Stimulated activated CD4-positive, alpha-beta T cell treated with anti-CD3 and anti-CD28 coated beads, Interleukin-4, amount 100 ng/mL, for 48 hours (primary cell): ENCODE measurements at regions not wholly inside any gene's neighbourhood (a gene's known extent, or its start where the extent isn't known, plus 50 kb on each side); places are given as distances from the start of the nearest gene placed in this dataset.

ENCODE experiments used
- DNase-seq, 2 donors: peaks; one replicate each; pipeline ENCODE4 v3.0.0-alpha.2; 2020; ENCODE audit warnings: low read depth in 2 of 2

- no peak for DNase-seq
Measured at GRCh38 chr3:148218222-148218621, 479.5 kb upstream of the AGTR1 start.

- no peak for DNase-seq
Measured at GRCh38 chr3:148219999-148220398, 477.7 kb upstream of the AGTR1 start.

DNA sequence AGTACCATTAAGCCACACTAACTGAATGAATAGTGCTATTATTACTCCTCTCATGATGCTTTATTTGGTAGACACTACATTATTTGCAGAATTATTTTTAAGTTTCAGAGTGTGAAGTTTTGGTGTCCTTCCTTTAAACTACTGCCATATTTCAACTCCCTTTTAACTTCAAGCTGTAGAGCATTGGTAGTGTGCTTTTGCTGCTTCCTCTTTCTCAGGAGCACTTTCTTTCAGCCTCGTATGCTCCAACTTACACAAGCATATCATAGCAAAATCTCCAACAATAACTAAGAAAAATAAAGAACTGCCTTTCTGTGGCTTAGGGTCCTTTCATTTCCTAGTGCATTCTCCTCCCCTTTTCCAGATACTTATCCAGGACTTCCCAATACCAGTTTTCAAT, 476.4 kb upstream of the AGTR1 start:
- DNase-seq: no peak

GRCh38 chr3:148223266-148223665, 474.4 kb upstream of the AGTR1 start:
- DNase-seq: no peak

DNA sequence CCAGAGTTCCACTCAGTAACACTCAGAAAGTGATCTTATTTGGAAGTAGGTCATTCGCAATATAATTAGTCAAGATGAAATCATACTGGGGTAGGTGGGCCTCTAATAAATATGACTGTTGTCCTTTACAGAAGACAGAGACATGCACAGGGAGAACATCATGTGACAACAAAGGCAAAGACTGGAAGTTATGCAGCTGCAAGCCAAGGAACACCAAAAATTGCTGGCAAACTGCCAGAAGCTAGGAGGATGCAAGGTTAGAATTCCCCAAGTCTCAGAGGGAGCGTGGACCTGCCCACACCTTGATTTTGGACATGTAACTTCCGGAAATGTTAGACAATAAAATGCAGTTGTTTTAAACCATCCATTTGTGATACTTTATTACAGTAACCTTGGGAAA, 471.5 kb upstream of the AGTR1 start:
- no peak for DNase-seq

DNA sequence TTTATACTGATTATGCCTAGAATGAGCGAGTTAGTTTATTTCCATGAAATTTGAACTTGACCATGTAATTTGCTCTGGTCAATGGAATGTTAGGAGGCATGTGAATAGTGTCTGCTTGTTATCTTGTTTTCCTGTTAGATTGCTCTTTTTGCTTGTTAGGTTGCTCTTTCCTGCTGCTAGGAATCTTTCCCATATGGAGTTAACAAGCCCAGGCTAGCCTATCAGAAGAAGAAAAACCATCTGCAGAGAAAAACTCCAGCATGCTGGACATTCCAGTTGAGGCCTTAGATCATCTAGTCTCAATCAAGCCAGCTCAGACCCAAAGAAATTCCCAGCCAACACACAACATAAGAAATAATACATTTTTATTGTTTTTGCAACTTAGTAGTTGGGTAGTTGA, 470.2 kb upstream of the AGTR1 start:
- no peak for DNase-seq

DNA sequence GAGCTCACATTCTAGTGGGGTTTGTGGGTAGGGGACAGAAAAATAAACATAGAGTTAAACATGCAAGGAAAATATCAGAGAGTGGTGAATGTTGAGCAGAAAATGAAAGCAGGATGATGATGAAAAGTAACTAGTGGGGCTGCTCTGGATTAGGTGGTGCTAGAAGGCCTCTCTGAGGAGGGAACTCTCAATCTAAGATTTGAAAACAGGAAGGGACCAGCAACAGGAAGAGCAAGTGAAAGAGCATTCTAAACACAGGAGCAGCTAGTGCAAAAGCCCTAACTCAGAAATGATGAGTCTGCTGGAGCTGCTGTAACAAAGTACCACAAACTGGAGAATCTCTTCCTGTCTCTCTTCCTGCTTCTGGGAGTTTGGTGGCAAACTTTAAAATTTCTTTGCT, 468.6 kb upstream of the AGTR1 start:
- no peak for DNase-seq

GRCh38 chr3:148230473-148230872, 467.2 kb upstream of the AGTR1 start:
- no peak for DNase-seq

DNA sequence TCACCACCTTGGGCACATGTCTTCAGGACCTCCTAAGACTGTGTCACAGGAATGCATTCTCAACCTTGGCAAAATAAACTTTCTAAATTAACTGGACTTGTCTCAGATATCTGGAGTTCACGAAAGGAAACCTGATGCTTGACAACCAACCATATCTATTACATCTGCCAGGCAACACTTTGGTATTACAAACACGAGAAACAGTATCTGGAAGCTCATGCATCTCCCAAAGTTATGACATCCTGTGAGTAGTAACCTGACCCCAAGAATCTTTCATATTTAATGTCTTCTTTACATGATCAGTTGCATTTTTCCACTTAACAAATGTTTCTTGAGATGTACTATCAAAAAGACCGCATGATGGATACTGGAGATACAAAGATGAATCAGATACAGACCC, 465.3 kb upstream of the AGTR1 start:
- DNase-seq: no peak

DNA sequence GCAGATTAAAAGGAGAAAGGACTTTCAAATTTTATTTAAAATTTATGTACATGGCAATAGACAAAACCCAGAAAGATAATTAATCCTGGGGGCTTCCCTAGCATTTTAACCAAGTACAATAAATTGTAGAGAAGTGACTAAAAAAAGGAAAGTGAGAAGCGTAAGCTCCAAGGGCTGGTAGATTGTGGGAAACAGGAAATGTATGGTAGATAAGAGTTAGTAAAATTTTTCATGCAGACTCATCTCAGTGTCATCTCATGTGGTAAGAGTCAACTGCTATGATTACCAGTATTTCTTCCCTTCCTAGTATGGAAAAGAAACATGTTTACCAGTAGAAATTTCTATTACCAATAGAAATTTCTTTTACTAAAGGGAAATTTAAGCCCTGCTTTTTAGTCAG, 464.3 kb upstream of the AGTR1 start:
- no peak for DNase-seq

DNA sequence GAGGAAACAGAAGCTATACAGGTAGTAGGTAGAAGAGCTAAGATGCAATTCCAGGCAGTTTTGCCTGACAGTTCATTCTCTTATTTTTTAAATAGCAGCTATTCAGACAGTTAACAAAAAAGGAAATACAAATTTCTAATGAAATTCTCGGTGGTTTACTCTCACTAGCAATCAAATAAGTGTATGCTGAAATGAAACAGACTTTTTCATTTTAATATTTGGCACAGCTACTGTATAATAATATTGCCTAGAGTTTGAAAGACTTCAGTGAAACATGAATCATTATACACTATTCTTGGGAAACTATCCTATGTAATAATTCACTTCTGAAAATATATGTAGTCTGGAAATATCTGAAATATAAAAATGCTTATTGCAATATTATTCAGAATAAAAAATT, 463.2 kb upstream of the AGTR1 start:
- no peak for DNase-seq

GRCh38 chr3:148235566-148235965, 462.1 kb upstream of the AGTR1 start:
- DNase-seq: no peak

DNA sequence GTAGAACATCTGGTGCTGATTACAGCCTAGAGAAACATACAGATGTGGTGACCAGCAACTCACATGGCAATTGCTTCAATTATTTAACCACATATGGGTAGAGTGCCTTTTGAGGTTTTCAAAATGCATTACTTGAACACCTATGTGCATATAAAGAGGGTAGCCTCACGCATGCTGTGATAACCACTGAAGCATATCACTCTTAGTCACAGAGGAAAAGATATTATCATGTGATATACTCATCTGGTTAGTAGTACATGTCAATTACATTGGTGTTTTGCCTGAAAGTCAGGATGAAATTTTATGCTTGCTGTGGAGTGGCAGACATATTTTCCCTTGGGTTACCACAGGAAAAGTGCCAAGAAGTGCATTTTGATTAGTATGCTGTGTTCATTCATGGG, 459.3 kb upstream of the AGTR1 start:
- no peak for DNase-seq

- no peak for DNase-seq
Measured at GRCh38 chr3:148240351-148240750, 457.4 kb upstream of the AGTR1 start.

DNA sequence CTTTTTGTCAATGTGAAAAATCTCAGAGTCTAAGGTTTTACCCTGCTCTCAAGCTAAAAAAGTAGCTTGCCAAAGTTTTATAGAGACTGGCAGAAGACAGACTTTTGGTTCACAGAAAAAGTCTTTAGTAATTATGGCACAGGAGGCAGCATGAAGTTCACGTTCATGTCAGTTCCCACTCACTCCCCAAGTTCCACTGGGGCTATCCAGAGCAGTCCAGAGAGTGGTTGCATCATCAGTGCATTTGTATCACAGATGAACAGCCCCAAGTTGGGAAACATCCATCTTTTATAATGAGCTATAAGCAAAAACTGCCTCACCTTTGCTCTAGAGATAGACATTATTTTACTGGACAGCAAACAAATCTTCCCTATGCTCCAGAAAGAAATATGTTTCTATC, 454.1 kb upstream of the AGTR1 start:
- DNase-seq: no peak

- no peak for DNase-seq
Measured at GRCh38 chr3:148246291-148246923, 451.3 kb upstream of the AGTR1 start.

- no peak for DNase-seq
Measured at GRCh38 chr3:148253713-148254112, 444.0 kb upstream of the AGTR1 start.

DNA sequence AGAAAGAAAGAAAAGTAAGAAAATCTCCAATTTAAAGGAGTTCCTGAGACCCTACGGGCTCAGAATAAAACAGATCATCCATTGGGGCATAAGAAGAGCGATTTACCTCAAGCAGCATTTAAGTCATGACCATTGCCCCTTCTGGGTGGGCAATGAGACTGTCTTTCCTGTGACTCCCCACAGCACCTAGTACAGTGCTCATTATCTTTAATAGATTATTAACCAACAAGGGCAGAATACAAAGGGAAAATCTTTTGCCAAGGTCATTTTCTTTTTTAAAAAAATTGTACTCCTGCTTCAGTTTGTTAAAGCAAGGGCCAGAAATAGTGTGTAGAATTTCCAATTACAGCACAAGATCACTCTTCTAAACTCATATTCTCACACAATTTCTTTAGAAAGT, 443.3 kb upstream of the AGTR1 start:
- no peak for DNase-seq

- no peak for DNase-seq
Measured at GRCh38 chr3:148255981-148256969, 441.4 kb upstream of the AGTR1 start.

DNA sequence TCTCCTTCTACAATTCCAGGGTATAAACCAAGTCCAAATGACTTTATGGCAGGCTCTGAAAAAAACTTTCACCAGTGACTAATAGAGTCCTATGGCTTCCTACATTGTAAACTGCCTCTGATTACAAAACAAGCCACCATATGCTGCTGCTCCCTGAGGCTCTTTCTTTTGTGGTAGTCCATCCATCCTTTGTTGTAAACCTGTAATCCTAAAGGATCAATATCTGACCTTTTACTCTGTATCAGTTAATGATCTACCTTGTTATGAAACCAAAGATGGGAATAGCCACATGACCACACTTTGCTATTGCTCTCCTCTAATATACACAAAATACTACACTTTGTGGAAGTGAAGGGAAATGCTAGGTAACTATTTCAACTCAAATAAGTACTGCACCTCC, 434.7 kb upstream of the AGTR1 start:
- DNase-seq: no peak

GRCh38 chr3:148265841-148266240, 431.9 kb upstream of the AGTR1 start:
- no peak for DNase-seq

- DNase-seq: no peak
Measured at GRCh38 chr3:148266341-148266740, 431.4 kb upstream of the AGTR1 start.

GRCh38 chr3:148269816-148270215, 427.9 kb upstream of the AGTR1 start:
- no peak for DNase-seq
